SH-SY5Y (cell line): ENCODE measurements at regions not wholly inside any gene's neighbourhood (a gene's known extent, or its start where the extent isn't known, plus 50 kb on each side); places are given as distances from the start of the nearest gene placed in this dataset.

Experiments
- GATA2 ChIP-seq: IDR thresholded peaks from 2 replicates; pipeline ENCODE4 v1.6.1; 2011; ENCODE audit warnings: mild to moderate bottlenecking, low read depth, low read length
- GATA3 ChIP-seq: IDR thresholded peaks from 2 replicates; pipeline ENCODE4 v1.6.1; 2011; ENCODE audit warnings: low read depth, mild to moderate bottlenecking, low read length, moderate library complexity

DNA sequence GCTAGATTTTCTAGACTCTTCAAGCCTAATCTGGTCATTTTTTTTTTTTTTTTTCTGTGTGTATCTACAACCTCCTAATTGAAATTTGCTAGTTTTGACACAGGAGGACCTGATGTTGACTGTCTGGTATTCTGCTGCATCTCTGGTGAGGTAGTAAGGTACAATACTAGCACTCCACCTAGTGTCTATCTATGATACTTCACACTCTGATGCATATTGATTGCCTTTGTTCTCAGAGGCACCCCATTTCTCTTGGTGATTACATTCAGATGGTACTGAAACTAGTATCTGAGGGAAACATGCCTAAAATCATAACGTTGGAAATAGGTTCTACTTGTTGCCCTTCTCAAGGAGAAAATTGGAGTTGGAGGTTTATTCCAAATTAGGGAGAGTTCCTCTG, 930.5 kb upstream of the NOVA1 start:
- no peak for TF ChIP-seq GATA2
- no peak for TF ChIP-seq GATA3
